Loucy (cell line): ENCODE measurements at regions not wholly inside any gene's neighbourhood (a gene's known extent, or its start where the extent isn't known, plus 50 kb on each side); places are given as distances from the start of the nearest gene placed in this dataset.

Experiments used
- H2AFZ ChIP-seq: fragments of 200-600 bp; sonication (generic); 2 replicates; pipeline ENCODE4 v1.6.0; 2016; ENCODE audit warnings: antibody characterized with exemption, mild to moderate bottlenecking, low read length, moderate library complexity
- H3F3A ChIP-seq: fragments of 200-600 bp; 2 replicates; pipeline ENCODE4 v1.6.0; 2016; ENCODE audit warnings: antibody characterized with exemption, low read depth, mild to moderate bottlenecking
- H3K27me3 ChIP-seq: fragments of 200-600 bp; sonication (generic); 2 replicates; pipeline ENCODE4 v1.6.1; 2014; ENCODE audit warnings: low read length, mild to moderate bottlenecking; ENCODE audit not compliant: insufficient read depth, poor library complexity, severe bottlenecking
- H3K36me3 ChIP-seq: fragments of 200-600 bp; sonication (generic); 2 replicates; pipeline ENCODE4 v1.6.1; 2016; ENCODE audit warnings: low read length; ENCODE audit not compliant: insufficient read depth
- H3K4me1 ChIP-seq: fragments of 200-600 bp; sonication (generic); 2 replicates; pipeline ENCODE4 v1.5.1; 2014; ENCODE audit warnings: low read length, mild to moderate bottlenecking; ENCODE audit not compliant: insufficient read depth, poor library complexity, severe bottlenecking
- H3K4me2 ChIP-seq: fragments of 200-600 bp; sonication (generic); 2 replicates; pipeline ENCODE4 v1.6.0; 2014; ENCODE audit warnings: antibody characterized with exemption, low read length, low read depth, mild to moderate bottlenecking; ENCODE audit not compliant: poor library complexity, severe bottlenecking
- H3K4me3 ChIP-seq: fragments of 200-600 bp; sonication (generic); 2 replicates; pipeline ENCODE4 v1.5.1; 2014; ENCODE audit warnings: low read length, mild to moderate bottlenecking, mixed read lengths; ENCODE audit not compliant: poor library complexity, severe bottlenecking
- H3K79me2 ChIP-seq: fragments of 200-600 bp; sonication (generic); 2 replicates; pipeline ENCODE4 v1.6.1; 2014; ENCODE audit warnings: low read length; ENCODE audit not compliant: insufficient read depth
- H3K9ac ChIP-seq: fragments of 200-600 bp; sonication (generic); 2 replicates; pipeline ENCODE4 v1.6.0; 2014; ENCODE audit warnings: mild to moderate bottlenecking, low read depth, low read length, moderate library complexity; ENCODE audit not compliant: poor library complexity, severe bottlenecking
- H3K9me2 ChIP-seq: fragments of 200-600 bp; sonication (generic); replicated peaks from 2 replicates; pipeline ENCODE4 v1.6.1; 2016; ENCODE audit warnings: low read depth, low read length, mixed read lengths
- H3K9me3 ChIP-seq: fragments of 200-600 bp; sonication (generic); 2 replicates; pipeline ENCODE4 v1.6.1; 2014; ENCODE audit warnings: mild to moderate bottlenecking, antibody characterized with exemption, low read length, low read depth; ENCODE audit not compliant: insufficient read depth
- H4K20me1 ChIP-seq: fragments of 200-600 bp; sonication (generic); 2 replicates; pipeline ENCODE4 v1.6.0; 2014; ENCODE audit warnings: antibody characterized with exemption, low read length, mild to moderate bottlenecking; ENCODE audit not compliant: insufficient read depth, poor library complexity, severe bottlenecking
- CTCF ChIP-seq: fragments of 200-600 bp; sonication (generic); conservative IDR thresholded peaks from 2 replicates; pipeline ENCODE4 v1.5.1; 2014; ENCODE audit warnings: mild to moderate bottlenecking, antibody characterized with exemption, low read length
- EZH2phosphoT487 ChIP-seq: fragments of 200-600 bp; IDR thresholded peaks from 2 replicates; pipeline ENCODE4 v1.6.1; 2018; ENCODE audit warnings: antibody characterized with exemption, mild to moderate bottlenecking, moderate library complexity, borderline replicate concordance

DNA sequence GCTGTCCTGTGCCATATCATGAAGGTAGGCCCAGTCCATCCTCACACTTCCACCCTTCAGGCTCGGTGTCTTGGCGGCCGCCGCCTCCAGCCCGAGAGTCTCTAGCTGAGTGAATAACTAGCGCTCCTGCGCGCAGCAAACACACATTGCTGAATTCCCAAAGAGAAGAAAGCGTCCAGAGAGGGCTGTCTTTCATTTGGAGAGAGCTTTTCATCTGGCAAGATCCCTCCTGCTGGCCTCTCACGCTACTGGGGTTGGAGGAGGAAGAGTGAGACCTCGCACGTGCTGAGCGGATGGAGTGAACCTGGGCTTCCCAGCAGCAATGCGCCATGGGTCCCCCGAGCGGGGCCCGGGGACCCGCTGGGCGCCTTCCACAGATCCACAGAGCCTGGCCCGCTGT lies 73.2 kb downstream of the NCR2 start:
- no peaks in the 10 kb centered on the region for H3K9me2 ChIP-seq
- H3K79me2 ChIP-seq, result no peaks in the 10 kb centered on the region
- no peak overlapping the region for H3K9ac ChIP-seq
- H2AFZ ChIP-seq, result no peak overlapping the region
- H3K9me3 ChIP-seq, result no peaks in the 10 kb centered on the region
- peaks cover 30% of the 10 kb centered on the region for H3K4me1 ChIP-seq
- H4K20me1 ChIP-seq, result no peaks in the 10 kb centered on the region
- no peak for TF ChIP-seq CTCF
- TF ChIP-seq EZH2phosphoT487, result no peak
- no peak overlapping the region for H3K4me3 ChIP-seq
- H3K4me2 ChIP-seq, result no peak overlapping the region
- no peaks in the 10 kb centered on the region for H3K27me3 ChIP-seq
- no peaks in the 10 kb centered on the region for H3K36me3 ChIP-seq
- no peaks in the 10 kb centered on the region for H3F3A ChIP-seq

DNA sequence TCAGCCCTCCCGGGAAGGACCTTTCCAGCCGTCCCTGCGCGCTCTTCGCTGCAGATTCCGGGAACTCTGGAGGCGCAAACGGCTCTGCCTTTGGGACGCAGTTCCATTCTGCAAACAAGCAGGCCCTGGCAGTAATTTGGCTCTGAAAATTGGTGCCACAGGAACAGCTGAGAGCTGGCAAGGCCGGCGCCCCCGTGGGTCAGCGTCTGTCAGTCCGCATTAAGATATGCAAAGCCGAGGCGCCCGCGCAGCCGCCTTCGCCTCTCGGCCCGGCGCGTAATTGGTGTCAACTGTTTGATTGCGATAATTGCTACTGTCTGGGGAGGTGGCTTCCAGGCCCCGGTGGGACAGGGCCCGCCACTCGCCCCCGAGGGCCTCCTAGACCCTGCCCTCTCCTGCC lies 73.6 kb downstream of the NCR2 start:
- H3K4me2 ChIP-seq, result no peak overlapping the region

GRCh38 chr6:41409489-41409888 lies 74.1 kb downstream of the NCR2 start:
- Histone ChIP-seq H3K79me2 (no peaks in the 10 kb centered on the region), H3K36me3 (no peaks in the 10 kb centered on the region), H3F3A (no peaks in the 10 kb centered on the region), H3K9me3 (no peaks in the 10 kb centered on the region), H3K9me2 (no peaks in the 10 kb centered on the region), H2AFZ (no peak overlapping the region), H3K4me2 (no peak overlapping the region), H3K27me3 (no peaks in the 10 kb centered on the region), H3K4me3 (no peak overlapping the region), H3K9ac (no peak overlapping the region), H3K4me1 (peaks cover 38% of the 10 kb centered on the region), H4K20me1 (no peaks in the 10 kb centered on the region)
- TF ChIP-seq EZH2phosphoT487 (no peak), CTCF (no peak)

More for the DNA sequence above, 73.6 kb downstream of the NCR2 start:
- Histone ChIP-seq H3K79me2 (no peaks in the 10 kb centered on the region), H3K4me3 (no peak overlapping the region), H3K9me2 (no peaks in the 10 kb centered on the region), H3K9ac (no peak overlapping the region), H2AFZ (no peak overlapping the region), H3K4me1 (peaks cover 34% of the 10 kb centered on the region), H3K36me3 (no peaks in the 10 kb centered on the region), H3F3A (no peaks in the 10 kb centered on the region), H3K9me3 (no peaks in the 10 kb centered on the region), H3K27me3 (no peaks in the 10 kb centered on the region), H4K20me1 (no peaks in the 10 kb centered on the region)
- TF ChIP-seq EZH2phosphoT487 (no peak), CTCF (no peak)
